T-cell (primary cell): ENCODE measurements at regions not wholly inside any gene's neighbourhood (a gene's known extent, or its start where the extent isn't known, plus 50 kb on each side); places are given as distances from the start of the nearest gene placed in this dataset.

Experiments used
- ATAC-seq, 4 experiments: fragments of 200-7000 bp in 3 of 4; fragments of 150-1000 bp in 1 of 4; cut with Tn5 transposase; replicated peaks in 1 of 4; 1 replicate in 3 of 4; 2 replicates in 1 of 4; pipeline ENCODE4 v1.10.0; 2021; ENCODE audit warnings: moderate library complexity in 3 of 4, mild to moderate bottlenecking in 2 of 4, moderate number of reproducible peaks in 1 of 4
- CTCF ChIA-PET, 2 donors: fragments of 300-600 bp; sonication (Branson Sonifier 250); formaldehyde crosslinking; loops; one replicate each; lab custom pipeline; 2022; ENCODE audit warnings: antibody characterized with exemption in 2 of 2; lab: Charles Lee
- POLR2A ChIA-PET, 2 donors: fragments of 300-600 bp; sonication (Branson Sonifier 250); formaldehyde crosslinking; loops; one replicate each; lab custom pipeline; 2022; ENCODE audit warnings: antibody characterized with exemption in 2 of 2; lab: Charles Lee
- DNase-seq, 35 experiments: peaks; one replicate each; pipeline versions ENCODE4 v3.0.0 to v3.0.0-alpha.2; 2013 to 2023
- H3K27ac ChIP-seq: one replicate; pipeline ENCODE4 v1.5.1; 2013; ENCODE audit warnings: low read length
- H3K27me3 ChIP-seq, 2 experiments: replicated peaks in 1 of 2; 1 replicate in 1 of 2; 2 replicates in 1 of 2; pipeline versions ENCODE4 v1.6.1 to v1.7.0; 2013; ENCODE audit warnings: low read length in 1 of 2, mixed read lengths in 1 of 2; ENCODE audit not compliant: control insufficient read depth in 2 of 2, insufficient read depth in 2 of 2; ENCODE audit errors: extremely low read depth in 1 of 2
- H3K36me3 ChIP-seq, 2 donors: 1 replicate in 1 of 2; 2 replicates in 1 of 2; pipeline versions ENCODE4 v1.6.1 to v1.7.0; 2013; ENCODE audit warnings: low read length in 1 of 2; ENCODE audit not compliant: control insufficient read depth in 2 of 2, insufficient read depth in 1 of 2; ENCODE audit errors: extremely low read depth in 1 of 2
- H3K4me1 ChIP-seq, 2 experiments: 1 replicate in 1 of 2; 2 replicates in 1 of 2; pipeline versions ENCODE4 v1.6.1 to v1.7.0; 2013; ENCODE audit warnings: low read length in 2 of 2, mixed read lengths in 1 of 2; ENCODE audit not compliant: insufficient read depth in 2 of 2, control insufficient read depth in 1 of 2; ENCODE audit errors: extremely low read depth in 1 of 2
- H3K4me3 ChIP-seq, 2 donors: 1 replicate in 1 of 2; 2 replicates in 1 of 2; pipeline versions ENCODE4 v1.5.1 to v1.7.0; 2013; ENCODE audit warnings: mild to moderate bottlenecking in 2 of 2, low read length in 1 of 2, moderate library complexity in 1 of 2; ENCODE audit not compliant: control insufficient read depth in 1 of 2; ENCODE audit errors: extremely low read depth in 1 of 2
- H3K9me3 ChIP-seq: 2 replicates; pipeline ENCODE4 v1.7.0; 2013
- H3K27ac Mint-ChIP-seq, 2 donors: one replicate each; pipeline ENCODE4 v1.8.0; 2020 to 2021; ENCODE audit warnings: mild to moderate bottlenecking in 2 of 2, mixed read lengths in 2 of 2
- H3K27me3 Mint-ChIP-seq, 2 donors: one replicate each; pipeline ENCODE4 v1.8.0; 2021 to 2022; ENCODE audit warnings: mixed read lengths in 2 of 2
- H3K36me3 Mint-ChIP-seq: one replicate; pipeline ENCODE4 v1.8.0; 2021; ENCODE audit warnings: mixed read lengths
- H3K4me1 Mint-ChIP-seq, 3 donors: one replicate each; pipeline ENCODE4 v1.8.0; 2020 to 2022; ENCODE audit warnings: mixed read lengths in 3 of 3, mild to moderate bottlenecking in 1 of 3
- H3K4me3 Mint-ChIP-seq, 3 donors: one replicate each; pipeline ENCODE4 v1.8.0; 2020 to 2022; ENCODE audit warnings: mild to moderate bottlenecking in 3 of 3, mixed read lengths in 3 of 3, moderate library complexity in 3 of 3
- H3K9me3 Mint-ChIP-seq, 3 donors: one replicate each; pipeline ENCODE4 v1.8.0; 2020 to 2022; ENCODE audit warnings: mixed read lengths in 3 of 3
- WGBS: methylation state at CpG from one replicate; pipeline ENCODE4 v1.1.5; 2013; ENCODE audit warnings: missing lambda C conversion rate; ENCODE audit not compliant: insufficient coverage; 5-methylcytosine and 5-hydroxymethylcytosine counted together

DNA sequence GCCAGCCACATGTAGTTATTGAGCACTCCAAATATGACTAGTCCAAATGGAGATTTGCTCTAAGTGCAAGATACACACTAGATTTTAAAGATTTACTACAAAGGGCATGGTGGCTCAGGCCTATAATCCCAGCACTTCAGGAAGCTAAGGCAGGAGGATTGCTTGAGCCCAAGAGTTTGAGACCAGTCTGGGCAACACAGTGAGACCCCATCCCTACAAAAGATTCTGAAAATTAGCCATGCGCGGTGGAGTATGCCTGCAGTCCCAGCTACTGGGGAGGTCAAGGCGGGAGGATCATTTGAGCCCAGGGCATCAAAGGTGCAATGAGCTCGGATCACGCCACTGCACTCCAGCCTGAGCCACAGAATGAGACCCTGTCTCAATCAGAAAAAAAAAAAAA, 93.5 kb upstream of the HNRNPA3 start:
- no peaks in the 10 kb centered on the region for H3K9me3 ChIP-seq
- peaks cover 0 to 8% of the 10 kb centered on the region in 2 experiments for H3K27me3 ChIP-seq
- H3K36me3 ChIP-seq: no peaks in the 10 kb centered on the region
- no peak overlapping the region for H3K4me3 ChIP-seq
- ChIA-PET POLR2A (interaction anchor here in 1 of 2 donors (0.5 kb wide), 1 partner anchor 37 kb away, joined by 3 read pairs; no protein-coding TSS in a partner anchor), CTCF (no interaction called here)
- no peak overlapping the region for H3K27ac ChIP-seq
- no peak for ATAC-seq
- Mint-ChIP-seq H3K4me1 (no peaks in the 10 kb centered on the region), H3K27ac (no peak overlapping the region), H3K27me3 (peaks cover 0 to 5% of the 10 kb centered on the region in 2 donors), H3K4me3 (no peak overlapping the region), H3K36me3 (no peaks in the 10 kb centered on the region), H3K9me3 (no peaks in the 10 kb centered on the region)
- no peaks in the 10 kb centered on the region for H3K4me1 ChIP-seq
- DNase-seq: no peak
- WGBS: 100% methylated on average over 2 of the region's 5 CpGs

DNA sequence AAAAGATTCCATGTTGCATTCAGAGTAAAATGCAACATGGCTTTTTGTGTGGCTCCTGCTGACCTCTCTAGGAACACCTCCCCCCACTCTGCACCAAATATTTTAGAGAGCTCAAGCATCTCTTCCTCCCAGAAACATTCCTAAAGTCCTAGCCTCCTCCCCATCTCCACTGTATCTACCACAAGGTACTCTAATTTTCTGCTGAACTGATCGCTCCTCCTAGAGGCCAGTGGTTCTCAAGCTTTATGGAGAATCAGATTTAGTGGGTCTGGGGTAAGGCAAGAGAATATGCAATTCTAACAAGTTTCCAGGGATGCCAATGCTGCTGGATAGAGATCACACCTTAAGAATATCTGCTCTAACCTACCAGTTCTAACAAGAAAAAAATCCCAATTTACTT, 89.5 kb upstream of the HNRNPA3 start:
- no CpG with 5 or more reads among the region's 1 CpG for WGBS
- H3K4me1 ChIP-seq: no peaks in the 10 kb centered on the region
- peaks cover 0 to 3% (median 0%) of the 10 kb centered on the region in 3 donors for H3K9me3 Mint-ChIP-seq

DNA sequence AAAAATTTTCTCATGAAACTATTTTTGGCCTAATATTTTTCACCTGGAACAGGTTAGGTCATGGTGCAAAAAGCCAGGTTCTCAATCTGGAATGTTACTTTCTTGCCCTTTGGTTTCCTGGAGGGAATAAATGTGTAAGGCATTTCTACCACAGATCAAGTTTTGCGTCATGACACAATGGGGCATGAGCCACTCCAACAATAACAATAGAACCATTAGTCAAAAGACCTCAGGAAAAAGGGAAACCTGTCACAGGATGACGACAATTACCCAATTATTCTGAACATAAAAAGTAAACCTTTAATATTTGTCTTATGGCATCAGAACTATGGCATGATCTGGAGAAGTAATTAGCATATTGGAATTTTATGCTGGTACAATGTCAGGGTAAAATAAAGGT, 88.2 kb upstream of the HNRNPA3 start:
- no peak overlapping the region for H3K27ac Mint-ChIP-seq
- DNase-seq (no peak), ATAC-seq (no peak)
- Histone ChIP-seq H3K9me3 (no peaks in the 10 kb centered on the region), H3K27ac (no peak overlapping the region), H3K4me3 (no peak overlapping the region), H3K36me3 (no peaks in the 10 kb centered on the region), H3K27me3 (peaks cover 0 to 5% of the 10 kb centered on the region in 2 experiments), H3K4me1 (peaks cover 0 to under 1% of the 10 kb centered on the region in 2 experiments)
- no CpG with 5 or more reads among the region's 2 CpGs for WGBS
- H3K9me3 Mint-ChIP-seq: peaks cover 0 to 3% (median 0%) of the 10 kb centered on the region in 3 donors
- ChIA-PET POLR2A (no interaction called here), CTCF (no interaction called here)
- H3K36me3 Mint-ChIP-seq: no peaks in the 10 kb centered on the region
- H3K4me3 Mint-ChIP-seq: no peak overlapping the region
- peaks cover 3 to 8% of the 10 kb centered on the region in 2 donors for H3K27me3 Mint-ChIP-seq
- H3K4me1 Mint-ChIP-seq: peaks cover 0 to 3% (median 2%) of the 10 kb centered on the region in 3 donors

More for the DNA sequence above, 89.5 kb upstream of the HNRNPA3 start:
- no peak overlapping the region for H3K27ac ChIP-seq
- ChIA-PET CTCF (no interaction called here), POLR2A (interaction anchor here (0.6 to 0.7 kb wide), 2 partner anchors 9 to 542 kb away, joined by 3 read pairs; no protein-coding TSS in a partner anchor)
- Mint-ChIP-seq H3K27me3 (peaks cover 3 to 8% of the 10 kb centered on the region in 2 donors), H3K4me3 (no peak overlapping the region), H3K27ac (no peak overlapping the region), H3K4me1 (no peaks in the 10 kb centered on the region), H3K36me3 (no peaks in the 10 kb centered on the region)
- ATAC-seq (no peak), DNase-seq (no peak)
- no peak overlapping the region for H3K4me3 ChIP-seq
- no peaks in the 10 kb centered on the region for H3K9me3 ChIP-seq
- no peaks in the 10 kb centered on the region for H3K36me3 ChIP-seq
- H3K27me3 ChIP-seq: peaks cover 0 to 8% of the 10 kb centered on the region in 2 experiments

DNA sequence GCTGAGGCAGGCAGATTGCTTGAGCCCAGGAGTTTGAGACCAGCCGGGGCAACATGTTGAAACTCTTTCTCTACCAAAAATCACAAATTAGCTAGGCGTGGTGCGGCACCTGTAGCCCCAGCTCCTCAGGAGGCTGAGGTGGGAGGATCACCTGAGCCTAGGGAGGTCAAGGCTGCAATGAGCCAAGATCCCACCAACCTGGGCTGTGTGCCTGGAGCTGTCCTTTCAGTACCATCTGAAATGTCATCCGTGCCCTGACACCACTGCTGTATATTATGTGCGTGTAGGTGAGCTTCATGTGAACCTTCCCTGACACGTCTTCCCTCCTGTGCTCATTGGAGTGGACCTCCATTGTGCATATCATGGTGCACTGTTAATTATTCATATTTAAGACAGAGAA, 84.8 kb upstream of the HNRNPA3 start:
- no peak overlapping the region for H3K27ac ChIP-seq
- 89% methylated on average over 3 of the region's 6 CpGs for WGBS
- no peak overlapping the region for H3K4me3 Mint-ChIP-seq
- CTCF ChIA-PET: no interaction called here
- H3K27me3 Mint-ChIP-seq: peaks cover 8% of the 10 kb centered on the region in 2 donors
- no peak for DNase-seq
- H3K27ac Mint-ChIP-seq: no peak overlapping the region
- no peaks in the 10 kb centered on the region for H3K36me3 ChIP-seq
- no peak overlapping the region for H3K4me3 ChIP-seq
- POLR2A ChIA-PET: no interaction called here
- ATAC-seq: no peak
- H3K36me3 Mint-ChIP-seq: no peaks in the 10 kb centered on the region
- no peaks in the 10 kb centered on the region for H3K9me3 ChIP-seq
- H3K4me1 Mint-ChIP-seq: peaks cover 6 to 7% (median 7%) of the 10 kb centered on the region in 3 donors
- peaks cover 0 to 3% (median 0%) of the 10 kb centered on the region in 3 donors for H3K9me3 Mint-ChIP-seq
- H3K27me3 ChIP-seq: no peaks in the 10 kb centered on the region
- H3K4me1 ChIP-seq: peaks cover 0 to 2% of the 10 kb centered on the region in 2 experiments

DNA sequence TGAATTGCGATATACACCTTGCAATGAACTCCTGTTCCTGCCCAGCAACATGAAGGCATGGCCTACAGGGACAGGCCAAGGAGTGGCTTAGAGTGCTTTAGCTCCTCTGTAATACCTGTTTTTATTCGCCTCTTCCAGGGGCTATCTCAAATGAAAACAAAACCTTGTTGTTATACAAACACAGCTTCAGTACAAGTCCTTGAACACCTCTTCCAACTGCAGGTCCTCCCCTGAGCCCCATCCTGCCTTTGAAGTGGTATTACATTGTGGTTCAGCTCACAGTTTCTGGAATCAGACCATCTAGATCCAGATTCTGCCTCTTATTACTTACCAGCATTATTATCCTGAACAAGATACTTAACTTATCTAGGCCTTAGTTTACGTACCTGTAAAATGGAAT, 83.0 kb upstream of the HNRNPA3 start:
- Histone ChIP-seq H3K27ac (no peak overlapping the region), H3K4me1 (peaks cover 0 to 2% of the 10 kb centered on the region in 2 experiments), H3K9me3 (no peaks in the 10 kb centered on the region), H3K36me3 (no peaks in the 10 kb centered on the region), H3K27me3 (no peaks in the 10 kb centered on the region), H3K4me3 (no peak overlapping the region)
- no peaks in the 10 kb centered on the region for H3K36me3 Mint-ChIP-seq
- peaks cover 6 to 8% of the 10 kb centered on the region in 2 donors for H3K27me3 Mint-ChIP-seq
- no peak overlapping the region for H3K27ac Mint-ChIP-seq
- ChIA-PET POLR2A (no interaction called here), CTCF (interaction anchor here in 1 of 2 donors (1.2 kb wide), 1 partner anchor 19 kb away, joined by 3 read pairs; no protein-coding TSS in a partner anchor)
- ATAC-seq: peak in 1 of 4 experiments; percentile 23
- WGBS: 80% methylated on average over 3 of the region's 3 CpGs
- no peak overlapping the region for H3K4me3 Mint-ChIP-seq
- DNase-seq: no peak
- H3K9me3 Mint-ChIP-seq: peaks cover 0 to 3% (median 0%) of the 10 kb centered on the region in 3 donors
- peaks cover 6 to 7% (median 7%) of the 10 kb centered on the region in 3 donors for H3K4me1 Mint-ChIP-seq

DNA sequence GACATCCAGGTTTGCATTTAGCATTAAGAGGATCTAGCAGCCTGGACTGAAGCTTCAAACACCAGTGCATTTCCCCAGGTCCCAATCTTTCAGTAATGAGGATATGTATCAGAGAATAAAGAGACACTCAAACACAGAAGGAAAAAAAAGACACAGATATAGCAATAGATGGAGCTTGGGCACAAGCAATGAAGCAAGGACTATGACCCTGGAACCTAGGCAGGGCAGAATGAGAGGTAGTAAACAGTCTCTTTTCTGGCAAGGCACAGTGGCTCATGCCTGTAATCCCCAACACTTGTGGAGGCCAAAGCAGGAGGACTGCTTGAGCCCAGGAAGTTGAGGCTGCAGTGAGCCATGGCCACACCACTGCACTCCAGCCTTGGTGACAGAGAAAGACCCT, 80.7 kb upstream of the HNRNPA3 start:
- peaks cover 0 to 3% (median 0%) of the 10 kb centered on the region in 3 donors for H3K9me3 Mint-ChIP-seq
- no peak overlapping the region for H3K4me3 Mint-ChIP-seq

More for the DNA sequence above, 80.7 kb upstream of the HNRNPA3 start:
- Histone ChIP-seq H3K27ac (no peak overlapping the region), H3K9me3 (no peaks in the 10 kb centered on the region), H3K4me3 (no peak overlapping the region), H3K36me3 (no peaks in the 10 kb centered on the region), H3K27me3 (no peaks in the 10 kb centered on the region), H3K4me1 (peaks cover 0 to 2% of the 10 kb centered on the region in 2 experiments)
- ChIA-PET CTCF (interaction anchor here in 1 of 2 donors (0.7 kb wide), 1 partner anchor 17 kb away, joined by 3 read pairs; no protein-coding TSS in a partner anchor), POLR2A (interaction anchor here in 1 of 2 donors (0.6 kb wide), 1 partner anchor 561 kb away, joined by 3 read pairs; no protein-coding TSS in a partner anchor)
- H3K27ac Mint-ChIP-seq: no peak overlapping the region
- H3K27me3 Mint-ChIP-seq: peaks cover 3 to 8% of the 10 kb centered on the region in 2 donors
- H3K4me1 Mint-ChIP-seq: peaks cover 6 to 7% (median 7%) of the 10 kb centered on the region in 3 donors
- no peak for DNase-seq
- no peaks in the 10 kb centered on the region for H3K36me3 Mint-ChIP-seq
- no peak for ATAC-seq
